Bronchial epithelial cell (primary cell): ENCODE measurements at regions not wholly inside any gene's neighbourhood (a gene's known extent, or its start where the extent isn't known, plus 50 kb on each side); places are given as distances from the start of the nearest gene placed in this dataset.

Experiments
- DNase-seq: peaks from one replicate; pipeline ENCODE4 v3.0.0-alpha.2; 2010; ENCODE audit warnings: low read depth
- FAIRE-seq: peaks from 2 replicates; lab custom pipeline; 2011; peaks lifted over from hg19 to GRCh38; lab: Jason Lieb, UNC
- H3K27me3 ChIP-seq: 2 replicates; pipeline ENCODE4 v1.5.1; 2011; ENCODE audit warnings: low read length; ENCODE audit not compliant: control insufficient read depth, insufficient read depth
- H3K36me3 ChIP-seq: 2 replicates; pipeline ENCODE4 v1.5.1; 2011; ENCODE audit warnings: low read length; ENCODE audit not compliant: control insufficient read depth, insufficient read depth
- H3K4me3 ChIP-seq: 2 replicates; pipeline ENCODE4 v1.5.1; 2011; ENCODE audit warnings: mild to moderate bottlenecking, low read depth, low read length, control low read depth
- CTCF ChIP-seq: IDR thresholded peaks from 2 replicates; pipeline ENCODE4 v1.5.1; 2011; ENCODE audit warnings: mild to moderate bottlenecking, moderate library complexity, low read length, control low read depth, inconsistent platforms; ENCODE audit not compliant: insufficient read depth, severe bottlenecking

DNA sequence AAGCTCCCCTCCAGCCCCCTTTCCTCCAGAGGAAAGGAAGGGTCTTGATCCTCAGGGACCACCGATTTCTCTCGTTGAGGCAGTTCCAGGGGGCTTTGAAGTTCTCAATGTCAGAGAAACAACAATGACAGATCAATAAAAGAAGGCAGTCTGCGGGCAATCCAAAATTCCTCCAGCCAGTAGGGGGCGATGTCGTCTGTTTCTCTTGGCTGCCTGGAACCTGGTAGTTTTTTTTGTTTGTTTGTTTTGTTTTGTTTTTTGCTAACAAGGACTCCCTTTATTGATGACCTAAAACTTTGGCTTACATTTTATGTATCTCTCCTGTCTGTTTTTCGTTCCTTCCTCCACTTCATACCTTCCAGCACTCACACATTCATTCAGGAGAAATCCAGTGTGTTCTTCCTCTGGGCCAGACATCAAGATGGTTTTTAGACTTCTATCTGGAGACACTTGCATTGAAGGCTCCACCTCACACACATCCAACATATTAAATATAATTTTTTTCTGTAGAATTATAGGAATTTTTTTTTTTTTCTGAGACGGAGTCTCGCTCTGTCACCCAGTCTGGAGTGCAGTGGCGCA lies 276.6 kb downstream of the RPLP1 start:
- H3K27me3 ChIP-seq: peaks cover 12% of the 10 kb centered on the region
- FAIRE-seq (no peak), DNase-seq (no peak)
- H3K4me3 ChIP-seq: no peak overlapping the region
- H3K36me3 ChIP-seq: no peaks in the 10 kb centered on the region
- TF ChIP-seq CTCF: peak; percentile 81

DNA sequence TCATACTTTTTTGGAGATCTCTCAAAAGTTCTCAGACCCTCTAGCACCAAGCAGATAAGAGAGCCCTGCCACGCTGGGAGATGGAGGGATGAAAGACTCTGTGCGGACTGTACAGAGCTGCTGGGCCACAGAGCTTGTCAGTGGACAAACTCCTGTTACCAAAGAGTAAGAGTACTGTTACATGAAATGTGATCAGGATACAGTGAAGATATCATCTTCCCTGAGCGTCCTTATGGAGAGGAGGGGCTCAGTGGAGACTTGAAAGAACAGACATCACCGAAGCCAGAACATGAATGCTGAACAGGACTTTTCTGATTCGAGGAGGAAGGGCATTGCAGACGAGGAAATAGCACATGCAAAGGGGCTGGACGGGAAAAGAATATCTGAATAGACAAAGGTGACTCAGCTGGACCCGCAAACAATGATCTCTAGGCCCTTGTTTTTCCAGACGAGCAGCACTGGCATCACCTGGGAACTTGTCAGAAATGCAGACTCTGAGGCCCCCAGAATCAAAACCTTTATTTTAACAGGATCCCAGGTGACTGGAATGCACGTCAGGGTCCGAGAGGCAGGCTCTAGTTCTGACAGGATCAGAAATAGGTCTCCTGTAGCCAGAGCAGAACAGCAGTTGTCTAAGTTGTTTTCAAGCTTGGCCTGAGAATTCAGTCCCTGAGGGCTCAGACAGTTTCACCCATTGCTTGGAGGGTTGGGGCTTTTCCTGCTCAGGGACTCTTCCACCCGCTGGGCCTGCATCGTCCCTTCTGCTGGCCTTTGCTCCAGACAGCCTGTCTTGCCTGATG lies 277.9 kb downstream of the RPLP1 start:
- Histone ChIP-seq H3K36me3 (no peaks in the 10 kb centered on the region), H3K27me3 (peaks cover 8% of the 10 kb centered on the region), H3K4me3 (no peak overlapping the region)
- no peak for TF ChIP-seq CTCF
- no peak for DNase-seq
- FAIRE-seq: no peak

DNA sequence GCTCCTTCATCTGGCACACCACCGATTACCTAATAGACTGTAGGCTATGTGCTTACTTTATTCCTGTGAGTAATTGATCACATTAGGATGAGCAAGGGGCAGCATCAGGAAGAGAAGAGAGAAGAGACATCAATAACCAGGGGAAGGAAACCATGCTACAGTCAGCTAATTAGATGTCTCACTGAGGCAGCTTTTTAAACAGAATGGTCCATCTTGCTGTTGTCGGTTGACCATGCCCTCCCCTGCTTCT lies 278.4 kb downstream of the RPLP1 start:
- H3K36me3 ChIP-seq: no peaks in the 10 kb centered on the region
- no peak overlapping the region for H3K4me3 ChIP-seq
- H3K27me3 ChIP-seq: peaks cover 8% of the 10 kb centered on the region
- DNase-seq (no peak), FAIRE-seq (no peak)
- TF ChIP-seq CTCF: no peak

DNA sequence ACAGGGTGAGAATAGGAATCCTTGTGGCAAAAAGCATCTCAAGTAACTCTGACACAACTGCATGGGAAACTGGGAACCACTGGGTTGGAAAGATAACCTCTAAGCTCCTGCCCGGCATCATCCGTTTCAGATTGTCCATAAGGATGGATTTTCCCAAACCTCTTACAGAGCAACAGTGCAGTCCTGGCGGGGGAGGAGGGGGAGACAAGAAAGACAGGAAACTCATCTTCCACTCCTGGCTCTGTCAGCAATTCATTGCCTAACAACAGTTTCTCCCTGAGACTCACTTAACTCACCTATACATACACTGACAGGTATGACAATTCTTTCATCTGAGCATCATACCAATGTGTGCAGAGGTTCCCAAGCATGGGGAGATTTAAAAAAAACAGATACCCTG lies 279.0 kb downstream of the RPLP1 start:
- DNase-seq (no peak), FAIRE-seq (no peak)
- TF ChIP-seq CTCF: no peak
- Histone ChIP-seq H3K4me3 (no peak overlapping the region), H3K27me3 (peaks cover 8% of the 10 kb centered on the region), H3K36me3 (no peaks in the 10 kb centered on the region)

DNA sequence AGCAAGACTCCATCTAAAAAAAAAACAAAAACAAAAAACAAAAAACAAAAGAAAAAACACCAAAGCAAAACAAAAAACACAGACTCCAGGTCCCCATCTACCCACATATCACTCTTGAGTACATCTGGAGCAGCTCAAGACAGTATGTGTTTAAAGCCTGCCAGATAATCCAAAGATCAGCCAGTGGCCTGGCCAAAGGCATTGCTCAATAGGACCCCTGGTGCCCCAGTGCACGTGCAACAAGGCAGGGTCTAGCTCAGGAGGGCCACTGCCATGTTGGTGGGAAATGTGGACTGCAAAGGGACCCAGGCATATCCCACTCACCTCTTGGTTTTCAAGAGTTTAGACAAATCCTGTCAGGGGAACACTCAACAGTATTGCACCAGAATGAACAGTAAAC lies 279.5 kb downstream of the RPLP1 start:
- no peak for FAIRE-seq

More for the DNA sequence above, 279.5 kb downstream of the RPLP1 start:
- no peak for DNase-seq
- H3K36me3 ChIP-seq: no peaks in the 10 kb centered on the region
- peaks cover 6% of the 10 kb centered on the region for H3K27me3 ChIP-seq
- no peak for TF ChIP-seq CTCF
- no peak overlapping the region for H3K4me3 ChIP-seq
